GM19351 (cell line): ENCODE measurements at regions not wholly inside any gene's neighbourhood (a gene's known extent, or its start where the extent isn't known, plus 50 kb on each side); places are given as distances from the start of the nearest gene placed in this dataset.

ENCODE experiments used
- ATAC-seq: cut with Tn5 transposase; IDR thresholded peaks from one replicate; pipeline ENCODE4 v1.9.1; 2021; ENCODE audit warnings: mild to moderate bottlenecking, moderate library complexity; ENCODE audit not compliant: unreplicated experiment

DNA sequence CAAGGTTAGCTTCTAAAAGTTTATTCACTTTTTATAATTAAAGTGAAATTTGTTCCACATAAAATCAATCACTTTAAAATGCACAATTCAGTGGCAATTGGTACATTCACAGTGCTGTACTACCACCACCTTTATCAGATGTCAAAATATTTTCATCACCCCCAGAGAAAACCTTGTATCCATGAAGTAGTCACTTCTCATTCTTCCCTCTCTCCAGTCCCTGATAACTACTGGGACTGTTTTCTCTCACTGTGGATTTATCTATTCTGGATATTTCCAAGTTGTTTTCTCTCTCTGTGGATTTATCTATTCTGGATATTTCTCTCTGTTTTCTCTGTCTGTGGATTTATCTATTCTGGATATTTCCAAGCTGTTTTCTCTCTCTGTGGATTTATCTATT lies 435.4 kb upstream of the CNTNAP2 start:
- ATAC-seq, result no peak

DNA sequence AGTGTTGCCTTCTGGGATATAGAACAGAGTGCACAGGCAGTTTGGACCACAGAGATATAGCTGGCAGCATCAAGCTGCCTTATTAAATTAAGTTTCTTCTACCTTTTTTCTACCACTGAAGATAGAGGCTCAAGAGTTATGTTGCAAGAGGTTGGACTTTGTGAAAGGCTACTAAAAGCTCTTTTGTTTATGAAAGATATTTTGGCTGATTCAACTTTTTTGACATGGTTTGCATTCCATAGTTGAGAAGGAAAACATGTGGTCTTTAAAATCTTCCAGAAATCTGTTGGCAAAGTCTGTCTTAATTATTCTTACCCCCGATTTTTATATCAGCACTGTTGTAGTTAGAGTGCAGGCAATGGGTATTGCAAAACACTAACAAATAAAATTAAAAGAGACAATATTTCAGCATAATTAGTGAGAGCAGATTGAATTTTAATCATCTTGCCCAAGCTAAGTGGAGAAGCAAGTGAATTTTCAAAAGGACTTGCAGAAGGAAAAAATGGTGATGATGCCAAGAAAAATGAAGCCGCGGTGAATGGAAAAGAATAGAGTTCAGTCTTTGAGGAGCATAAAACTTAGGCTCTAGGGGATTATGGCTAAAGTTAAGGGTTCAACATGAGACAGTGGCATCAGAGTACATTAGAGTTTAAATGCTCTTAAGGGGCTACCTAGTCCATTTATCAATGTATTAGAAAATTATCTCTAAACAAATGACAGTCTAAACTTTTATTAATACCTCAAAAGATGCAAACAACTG lies 450.9 kb upstream of the CNTNAP2 start:
- ATAC-seq, result no peak

DNA sequence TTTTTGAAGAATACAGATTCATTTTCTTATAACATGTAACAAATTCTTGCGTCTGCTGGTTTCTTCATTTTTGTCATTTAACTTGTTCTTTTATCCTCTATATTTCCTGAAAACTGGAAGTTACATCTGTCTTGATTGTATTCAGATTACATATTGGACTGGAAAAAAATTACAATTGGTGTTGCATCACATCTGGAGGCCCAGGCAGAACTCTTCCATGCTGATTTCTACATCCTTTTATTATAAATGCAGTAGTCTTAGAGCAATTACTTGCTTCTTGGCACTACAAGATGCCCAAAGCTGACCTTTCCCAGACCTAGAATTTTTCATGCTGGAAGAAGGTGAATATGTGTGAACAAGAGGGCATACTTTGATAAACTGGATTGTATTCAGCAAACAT lies 460.9 kb upstream of the CNTNAP2 start:
- ATAC-seq, result no peak

DNA sequence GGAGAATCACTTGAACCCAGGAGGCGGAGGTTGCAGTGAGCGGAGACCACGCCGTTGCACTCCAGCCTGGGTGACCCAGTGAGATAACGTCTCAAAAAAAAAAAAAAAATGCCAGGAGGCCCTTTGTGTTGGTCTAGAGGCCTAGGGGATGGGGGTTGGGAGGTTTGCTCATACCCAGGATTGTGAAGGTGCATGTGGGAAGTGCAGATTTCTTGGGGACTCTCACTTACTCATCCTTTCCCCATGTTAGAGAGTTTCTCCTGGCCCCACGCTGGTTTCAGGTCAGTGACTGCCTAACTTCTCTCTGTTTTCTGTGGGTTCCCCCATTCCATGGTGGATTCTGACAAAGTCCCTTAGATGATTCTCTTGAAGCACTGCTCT lies 471.5 kb upstream of the CNTNAP2 start:
- no peak for ATAC-seq

DNA sequence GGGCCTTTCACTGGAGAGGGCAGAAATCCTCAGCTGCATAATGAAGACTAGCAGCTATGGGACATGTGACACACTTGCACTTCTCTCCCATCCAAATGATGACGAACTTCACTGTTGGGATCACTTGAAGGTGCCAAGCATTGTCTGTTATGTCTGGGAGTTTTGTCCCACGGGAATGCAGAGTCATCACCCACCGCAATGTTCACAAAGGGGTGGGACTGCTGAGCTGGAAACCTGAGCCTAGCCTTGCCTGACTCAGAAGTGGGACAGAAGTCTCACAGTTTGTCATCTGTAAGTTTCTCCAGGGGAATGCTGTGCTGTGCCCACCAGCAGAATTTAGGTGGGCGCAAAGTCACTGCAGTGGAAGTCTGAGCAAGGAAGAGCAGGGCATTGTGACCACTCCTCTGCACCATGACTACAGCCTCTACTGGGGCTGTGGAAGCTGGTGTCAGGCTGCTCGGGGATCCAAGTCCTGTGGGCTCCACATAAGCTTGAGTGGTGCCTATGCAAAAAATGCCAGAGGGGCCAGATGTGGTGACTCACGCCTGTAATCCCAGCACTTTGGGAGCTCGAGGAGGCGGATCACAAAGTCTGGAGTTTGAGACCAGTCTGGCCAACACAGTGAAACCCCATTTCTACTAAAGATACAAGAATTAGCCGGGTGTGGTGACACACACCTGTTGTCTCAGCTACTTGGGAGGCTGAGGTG lies 472.0 kb upstream of the CNTNAP2 start:
- no peak for ATAC-seq

DNA sequence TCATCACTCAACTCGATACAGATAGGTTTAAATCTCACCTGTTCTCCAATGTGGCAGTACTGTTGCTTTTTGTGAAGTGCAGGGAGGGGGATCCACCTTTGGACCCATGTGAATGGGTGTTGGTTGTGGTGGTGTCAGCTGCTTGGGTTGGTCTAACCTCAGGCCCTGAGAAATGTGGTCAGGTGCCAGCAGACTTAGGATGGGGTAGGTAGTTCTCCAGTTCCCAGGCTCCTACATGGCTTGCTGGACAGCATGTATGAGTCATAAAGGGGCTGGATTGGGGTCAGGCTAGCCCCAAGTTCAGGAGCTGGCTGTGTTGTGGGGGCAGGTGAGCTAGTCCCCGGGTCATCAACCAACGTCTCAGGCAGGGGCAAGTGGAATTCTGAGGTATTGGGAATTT lies 472.6 kb upstream of the CNTNAP2 start:
- ATAC-seq, result no peak

GRCh38 chr7:145633513-145633912 lies 483.1 kb upstream of the CNTNAP2 start:
- no peak for ATAC-seq

- no peak for ATAC-seq
These were observed 492.0 kb upstream of the CNTNAP2 start for GRCh38 chr7:145624618-145625017.

- no peak for ATAC-seq
These were observed 510.6 kb upstream of the CNTNAP2 start for GRCh38 chr7:145605963-145606362.

DNA sequence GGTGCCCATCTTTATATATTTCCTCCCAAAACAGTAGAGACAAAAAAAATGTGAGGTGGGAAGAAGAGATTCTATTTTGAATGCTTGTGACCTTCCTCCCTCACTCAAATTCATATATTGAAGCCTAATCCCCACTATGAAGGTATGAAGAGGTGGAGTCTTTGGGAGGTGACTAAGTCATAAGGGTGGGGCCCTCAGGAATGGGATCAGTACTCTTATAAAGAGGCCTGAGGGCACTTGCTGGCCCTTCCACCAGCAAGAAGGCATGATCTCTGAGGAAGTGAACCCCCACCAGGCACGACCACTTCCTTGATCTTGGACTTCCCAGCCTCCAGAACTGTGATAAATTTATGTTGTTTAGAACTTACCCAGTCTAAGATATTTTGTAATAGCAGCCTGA lies 517.2 kb upstream of the CNTNAP2 start:
- ATAC-seq, result no peak

DNA sequence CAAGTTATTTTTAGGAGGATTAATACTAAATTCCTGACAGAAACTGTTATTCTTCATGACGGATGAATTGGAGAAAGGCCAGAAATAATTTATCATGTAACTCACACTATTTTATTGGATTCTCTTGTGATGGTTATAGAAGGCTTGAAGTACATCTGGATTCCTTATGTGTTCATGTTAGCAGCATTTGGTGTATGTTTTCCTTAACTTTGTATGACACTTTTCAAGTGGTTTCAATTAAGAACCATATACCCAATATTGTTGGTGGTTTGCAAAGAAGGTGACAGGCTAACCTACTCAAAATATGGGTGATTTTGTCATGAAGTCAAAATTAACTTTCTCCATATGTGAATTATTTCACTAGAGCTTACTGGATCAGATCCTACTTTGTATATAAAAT lies 532.2 kb upstream of the CNTNAP2 start:
- no peak for ATAC-seq

DNA sequence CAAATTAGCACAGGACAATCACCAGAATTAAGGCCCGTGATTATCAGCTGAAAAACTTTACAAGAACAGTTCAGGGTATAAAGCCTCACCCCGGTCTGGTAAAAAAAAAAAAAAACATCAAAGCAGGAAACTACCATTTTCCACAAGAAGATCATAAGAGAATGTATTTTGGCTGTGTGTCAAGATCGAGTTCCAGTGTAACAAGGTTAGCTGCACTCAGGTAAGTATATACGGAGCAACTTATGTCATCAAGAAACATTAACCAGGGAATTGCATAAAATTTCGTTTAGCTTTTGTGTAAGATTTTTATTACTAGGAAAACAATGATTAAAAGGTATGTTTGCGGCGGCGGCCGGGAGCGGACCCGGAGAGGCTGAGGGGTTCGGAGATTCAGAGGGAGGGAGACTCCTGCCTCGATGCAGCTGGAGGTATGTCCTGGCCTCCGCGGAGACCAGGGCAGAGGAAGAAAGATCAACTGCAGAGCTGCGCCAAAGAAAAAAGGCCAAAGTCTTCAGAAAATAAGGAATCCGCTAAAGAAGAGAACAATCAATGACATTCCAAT lies 533.8 kb upstream of the CNTNAP2 start:
- no peak for ATAC-seq

DNA sequence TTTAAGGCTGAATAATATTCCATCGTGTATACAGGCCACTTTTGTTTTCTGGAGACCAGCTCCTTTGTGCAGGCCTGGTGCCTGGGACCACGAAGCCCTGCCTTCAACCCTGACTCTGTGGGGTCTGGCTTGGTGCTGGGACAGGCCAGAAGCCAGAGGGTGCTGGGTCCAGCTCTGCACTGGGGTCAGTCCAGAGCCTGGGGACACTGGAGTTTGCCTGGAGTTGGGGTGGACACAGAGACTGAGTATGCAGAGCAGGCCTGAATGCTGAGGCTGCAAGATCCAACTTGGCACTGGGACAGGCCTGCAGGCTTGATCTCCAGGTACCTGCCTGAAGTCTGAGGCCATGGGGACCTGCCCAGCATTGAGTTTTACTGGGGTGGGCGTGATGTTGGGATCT lies 558.8 kb upstream of the CNTNAP2 start:
- ATAC-seq, result no peak

GRCh38 chr7:145543242-145543641 lies 573.4 kb upstream of the CNTNAP2 start:
- ATAC-seq, result no peak

DNA sequence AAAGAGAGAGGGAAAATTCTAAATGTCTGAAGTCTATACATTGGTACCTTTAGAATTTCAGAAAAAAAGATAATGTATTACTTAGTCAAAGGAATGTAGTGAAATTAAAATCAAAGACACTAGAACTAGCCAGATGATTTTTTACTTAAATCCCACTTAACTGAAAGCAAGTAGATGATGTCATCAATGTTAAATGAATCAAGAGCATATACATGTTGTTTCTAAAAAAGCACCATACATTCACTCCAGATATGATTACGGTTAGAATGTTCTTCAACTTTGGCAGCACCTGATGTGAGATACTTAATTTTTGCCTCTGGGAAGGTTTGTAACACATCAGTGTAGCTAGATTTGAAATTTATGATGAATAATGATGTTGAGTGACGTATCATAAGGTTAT lies 576.7 kb upstream of the CNTNAP2 start:
- no peak for ATAC-seq

DNA sequence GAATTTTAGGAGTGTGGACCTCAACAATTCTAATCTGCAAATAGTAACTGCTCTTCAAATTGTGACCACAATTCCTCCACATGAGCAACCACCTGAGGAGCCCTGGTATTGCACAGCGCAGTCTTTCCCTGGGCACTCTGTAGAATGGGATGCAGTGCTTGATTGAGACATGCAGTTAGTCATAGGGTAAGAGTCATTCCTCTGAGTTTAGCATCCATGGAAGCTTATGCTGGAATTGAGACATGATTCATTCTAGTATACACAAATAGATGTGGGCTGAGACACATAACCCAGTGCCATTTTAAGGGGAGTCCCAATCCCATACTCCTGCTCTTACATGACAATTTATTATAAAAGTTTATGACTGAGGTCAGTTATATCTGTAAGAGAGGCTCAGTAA lies 582.3 kb upstream of the CNTNAP2 start:
- ATAC-seq, result no peak

DNA sequence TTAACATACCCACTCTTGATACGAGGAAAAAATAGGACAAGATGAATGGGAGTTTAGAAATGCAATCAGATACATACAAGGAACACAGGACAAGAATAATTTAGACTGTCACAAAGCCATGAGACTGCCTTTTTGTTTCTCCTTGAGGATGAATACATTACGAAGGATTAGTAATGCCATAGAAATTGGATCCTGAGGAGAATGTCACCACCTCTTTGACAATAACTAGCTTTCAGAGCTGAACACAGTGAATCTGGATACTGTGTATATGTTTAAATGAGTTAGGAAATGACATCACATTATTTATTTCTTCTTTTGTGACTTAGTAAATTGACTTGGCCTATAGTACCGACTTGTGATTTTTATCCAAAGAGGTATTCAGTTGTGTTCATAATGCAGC lies 596.3 kb upstream of the CNTNAP2 start:
- ATAC-seq, result no peak

DNA sequence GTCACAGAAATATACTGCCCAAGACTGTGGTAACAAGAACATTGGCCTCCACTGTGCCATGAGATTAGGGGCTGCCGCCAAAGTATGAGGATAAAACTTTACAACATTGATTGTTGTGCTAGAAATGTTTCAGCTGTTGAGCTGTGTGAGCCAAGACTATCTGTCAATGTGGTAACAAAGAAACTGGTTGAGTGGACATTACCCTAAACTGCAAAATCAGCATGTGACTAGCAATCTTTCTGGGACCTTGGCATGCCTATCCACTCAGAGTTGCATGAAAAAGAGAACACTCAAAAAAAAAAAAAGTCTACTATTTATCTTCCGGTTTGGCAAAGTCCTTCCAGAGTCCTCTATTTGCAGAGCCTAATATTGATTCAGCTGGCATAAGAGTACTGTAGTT lies 605.6 kb upstream of the CNTNAP2 start:
- ATAC-seq, result no peak

GRCh38 chr7:145497911-145498525 lies 618.6 kb upstream of the CNTNAP2 start:
- ATAC-seq, result no peak

- ATAC-seq, result no peak
These were observed 626.2 kb upstream of the CNTNAP2 start for GRCh38 chr7:145490356-145490755.

- no peak for ATAC-seq
These were observed 627.0 kb upstream of the CNTNAP2 start for GRCh38 chr7:145489609-145490008.

DNA sequence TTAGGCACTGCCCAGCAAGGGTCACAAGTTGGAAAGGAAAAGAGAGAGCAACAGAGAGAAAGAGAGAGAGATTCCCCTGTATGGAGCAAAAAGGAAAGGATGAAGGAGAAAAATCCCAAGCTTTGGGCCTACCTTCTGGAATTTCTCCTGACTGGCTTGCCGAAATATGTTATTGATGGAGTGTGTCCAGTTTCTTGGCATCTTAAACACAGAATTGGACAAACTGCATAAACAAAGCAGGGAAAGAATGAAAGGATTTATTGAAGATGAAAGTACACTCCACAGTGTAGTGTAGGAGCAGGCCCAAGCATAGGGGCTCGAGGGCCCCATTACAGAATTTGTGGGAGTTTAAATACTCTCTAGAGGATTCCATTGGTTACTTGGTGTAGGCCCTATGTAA lies 627.8 kb upstream of the CNTNAP2 start:
- ATAC-seq, result no peak
